Endodermal cell (in vitro differentiated cells): ENCODE measurements at regions not wholly inside any gene's neighbourhood (a gene's known extent, or its start where the extent isn't known, plus 50 kb on each side); places are given as distances from the start of the nearest gene placed in this dataset.

Source experiments
- DNase-seq: peaks from one replicate; pipeline ENCODE4 v3.0.0-alpha.2; 2017
- H3K27ac ChIP-seq: 2 replicates; pipeline ENCODE4 v1.5.1; 2013; ENCODE audit warnings: mild to moderate bottlenecking, low read depth, low read length, moderate library complexity
- H3K27me3 ChIP-seq: 2 replicates; pipeline ENCODE4 v1.6.1; 2013; ENCODE audit warnings: mild to moderate bottlenecking, low read length, moderate library complexity; ENCODE audit not compliant: insufficient read depth, control insufficient read depth, poor library complexity, severe bottlenecking
- H3K36me3 ChIP-seq: 2 replicates; pipeline ENCODE4 v1.7.0; 2013; ENCODE audit warnings: mild to moderate bottlenecking, low read length, moderate library complexity; ENCODE audit not compliant: control insufficient read depth, insufficient read depth
- H3K4me1 ChIP-seq: one replicate; pipeline ENCODE4 v1.7.0; 2013; ENCODE audit warnings: low read length; ENCODE audit not compliant: control insufficient read depth, insufficient read depth
- H3K4me3 ChIP-seq: 2 replicates; pipeline ENCODE4 v1.5.1; 2013; ENCODE audit warnings: mild to moderate bottlenecking, low read length, moderate library complexity
- H3K9ac ChIP-seq: 2 replicates; pipeline ENCODE4 v1.6.1; 2013; ENCODE audit warnings: mild to moderate bottlenecking, low read length, moderate library complexity; ENCODE audit not compliant: poor library complexity, severe bottlenecking; ENCODE audit errors: extremely low read depth
- H3K9me3 ChIP-seq: 2 replicates; pipeline ENCODE4 v1.6.1; 2013; ENCODE audit warnings: mild to moderate bottlenecking, low read length, moderate library complexity; ENCODE audit not compliant: control insufficient read depth
- H3K27ac Mint-ChIP-seq: 2 replicates; pipeline ENCODE4 v1.8.0; 2020; ENCODE audit warnings: mixed read lengths
- H3K27me3 Mint-ChIP-seq: 2 replicates; pipeline ENCODE4 v1.8.0; 2021; ENCODE audit warnings: mild to moderate bottlenecking, mixed read lengths; ENCODE audit not compliant: insufficient read depth
- H3K36me3 Mint-ChIP-seq: 2 replicates; pipeline ENCODE4 v1.8.0; 2020; ENCODE audit warnings: low read depth, mixed read lengths
- H3K4me1 Mint-ChIP-seq: 2 replicates; pipeline ENCODE4 v1.8.0; 2020; ENCODE audit warnings: mixed read lengths
- H3K4me3 Mint-ChIP-seq: 2 replicates; pipeline ENCODE4 v1.8.0; 2020; ENCODE audit warnings: mild to moderate bottlenecking, moderate library complexity, mixed read lengths
- H3K9me3 Mint-ChIP-seq: 2 replicates; pipeline ENCODE4 v1.8.0; 2020; ENCODE audit warnings: mild to moderate bottlenecking, mixed read lengths
- WGBS, 2 experiments: methylation state at CpG; one replicate each; pipeline versions ENCODE4 v1.1.5 to v1.1.7; 2013; ENCODE audit warnings: missing lambda C conversion rate in 2 of 2, mixed read lengths in 1 of 2; ENCODE audit not compliant: insufficient coverage in 1 of 2, insufficient read length in 1 of 2; 5-methylcytosine and 5-hydroxymethylcytosine counted together
- TF ChIP-seq, protein P1 (sequence below): fragments of 200-600 bp; sonication (generic); conservative IDR thresholded peaks from 2 replicates; pipeline ENCODE4 v1.5.0; 2021; ENCODE audit warnings: antibody characterized with exemption, mild to moderate bottlenecking

DNA sequence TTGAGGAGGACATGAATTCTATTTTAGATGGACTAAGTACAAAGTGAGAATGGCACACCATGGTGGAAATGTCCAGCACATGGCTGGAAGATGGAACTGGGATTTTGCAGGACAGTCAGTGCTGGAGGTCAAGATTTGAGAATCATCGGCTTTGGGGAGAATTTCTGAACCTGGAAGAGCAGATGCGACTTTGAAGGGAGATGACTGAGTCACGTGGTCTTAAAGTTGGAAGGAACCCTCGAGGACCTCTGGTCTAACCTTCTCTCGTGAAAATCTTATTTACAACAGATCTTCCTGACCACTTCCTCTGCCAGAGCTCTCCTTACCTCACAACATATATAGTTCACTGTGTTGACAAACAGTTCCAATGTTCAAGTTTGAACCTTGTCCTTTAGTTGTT is 415.4 kb downstream of the ATP23 start:
- Histone ChIP-seq H3K4me1 (no peaks in the 10 kb centered on the region), H3K36me3 (no peaks in the 10 kb centered on the region), H3K9me3 (no peaks in the 10 kb centered on the region), H3K27ac (no peak overlapping the region), H3K27me3 (no peaks in the 10 kb centered on the region), H3K9ac (no peak overlapping the region), H3K4me3 (no peak overlapping the region)
- peaks cover 8% of the 10 kb centered on the region for H3K27me3 Mint-ChIP-seq
- 86 to 93% methylated on average over 5 of the region's 5 CpGs for WGBS, 2 experiments
- H3K4me3 Mint-ChIP-seq, result no peak overlapping the region
- peaks cover 3% of the 10 kb centered on the region for H3K9me3 Mint-ChIP-seq
- TF ChIP-seq, protein P1, sequence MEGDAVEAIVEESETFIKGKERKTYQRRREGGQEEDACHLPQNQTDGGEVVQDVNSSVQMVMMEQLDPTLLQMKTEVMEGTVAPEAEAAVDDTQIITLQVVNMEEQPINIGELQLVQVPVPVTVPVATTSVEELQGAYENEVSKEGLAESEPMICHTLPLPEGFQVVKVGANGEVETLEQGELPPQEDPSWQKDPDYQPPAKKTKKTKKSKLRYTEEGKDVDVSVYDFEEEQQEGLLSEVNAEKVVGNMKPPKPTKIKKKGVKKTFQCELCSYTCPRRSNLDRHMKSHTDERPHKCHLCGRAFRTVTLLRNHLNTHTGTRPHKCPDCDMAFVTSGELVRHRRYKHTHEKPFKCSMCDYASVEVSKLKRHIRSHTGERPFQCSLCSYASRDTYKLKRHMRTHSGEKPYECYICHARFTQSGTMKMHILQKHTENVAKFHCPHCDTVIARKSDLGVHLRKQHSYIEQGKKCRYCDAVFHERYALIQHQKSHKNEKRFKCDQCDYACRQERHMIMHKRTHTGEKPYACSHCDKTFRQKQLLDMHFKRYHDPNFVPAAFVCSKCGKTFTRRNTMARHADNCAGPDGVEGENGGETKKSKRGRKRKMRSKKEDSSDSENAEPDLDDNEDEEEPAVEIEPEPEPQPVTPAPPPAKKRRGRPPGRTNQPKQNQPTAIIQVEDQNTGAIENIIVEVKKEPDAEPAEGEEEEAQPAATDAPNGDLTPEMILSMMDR, result no peak
- peaks cover 2% of the 10 kb centered on the region for H3K36me3 Mint-ChIP-seq
- DNase-seq, result no peak
- H3K4me1 Mint-ChIP-seq, result peaks cover 7% of the 10 kb centered on the region
- H3K27ac Mint-ChIP-seq, result no peak overlapping the region

DNA sequence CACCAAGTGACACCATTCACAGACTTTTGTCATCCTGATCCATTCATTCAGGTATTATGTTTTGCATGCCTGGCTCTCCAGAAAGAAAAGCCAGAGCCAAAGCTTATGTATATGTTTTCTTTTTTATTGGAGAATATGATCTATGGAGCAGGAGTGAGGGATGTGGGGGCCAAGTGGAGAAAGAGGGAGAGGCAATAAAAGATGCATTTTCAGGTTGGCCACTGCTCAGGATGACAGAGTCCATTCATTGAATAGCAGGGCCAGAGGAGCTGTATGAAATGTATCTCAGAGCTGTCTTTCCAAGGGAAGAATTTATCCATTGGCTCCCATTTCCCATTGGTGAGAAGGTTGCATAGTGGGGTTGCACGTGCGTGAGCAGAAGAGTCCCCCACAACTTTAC is 416.1 kb downstream of the ATP23 start:
- Mint-ChIP-seq H3K4me1 (peaks cover 7% of the 10 kb centered on the region), H3K9me3 (peaks cover 3% of the 10 kb centered on the region), H3K27me3 (peaks cover 8% of the 10 kb centered on the region), H3K27ac (no peak overlapping the region), H3K36me3 (peaks cover 2% of the 10 kb centered on the region), H3K4me3 (no peak overlapping the region)
- H3K9ac ChIP-seq, result no peak overlapping the region
- no peaks in the 10 kb centered on the region for H3K36me3 ChIP-seq
- no peak overlapping the region for H3K4me3 ChIP-seq
- H3K27me3 ChIP-seq, result no peaks in the 10 kb centered on the region
- WGBS, 2 experiments, result 75% methylated on average over 2 of the region's 2 CpGs; no CpG with 5 or more reads in 1 of the 2 experiments
- TF ChIP-seq, protein P1, result no peak
- no peak for DNase-seq
- H3K4me1 ChIP-seq, result no peaks in the 10 kb centered on the region
- H3K27ac ChIP-seq, result no peak overlapping the region
- H3K9me3 ChIP-seq, result no peaks in the 10 kb centered on the region

DNA sequence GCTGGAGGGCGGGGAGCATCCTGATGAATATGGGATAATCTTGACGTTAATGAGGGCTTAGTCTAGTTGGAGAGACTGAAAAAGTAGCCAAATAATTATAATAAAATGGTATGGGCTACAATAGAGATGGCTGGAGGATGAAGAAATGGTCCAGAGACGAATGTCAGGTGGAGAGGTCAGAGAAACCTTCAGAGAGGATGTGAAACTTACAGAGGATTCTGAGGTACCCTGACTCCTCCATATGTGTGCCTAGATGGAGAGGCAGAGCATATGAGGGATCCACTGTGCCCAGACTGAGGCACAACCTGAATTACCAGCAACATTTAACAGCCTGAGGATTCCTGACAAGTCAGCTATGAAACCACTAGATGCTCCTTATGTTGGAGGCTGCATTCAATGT is 417.0 kb downstream of the ATP23 start:
- no peak for DNase-seq
- no peak overlapping the region for H3K4me3 Mint-ChIP-seq
- peaks cover 3% of the 10 kb centered on the region for H3K4me1 Mint-ChIP-seq
- no peaks in the 10 kb centered on the region for H3K27me3 ChIP-seq
- no peak overlapping the region for H3K27ac Mint-ChIP-seq
- peaks cover 8% of the 10 kb centered on the region for H3K27me3 Mint-ChIP-seq
- no peaks in the 10 kb centered on the region for H3K36me3 ChIP-seq
- peaks cover 3% of the 10 kb centered on the region for H3K9me3 Mint-ChIP-seq
- H3K36me3 Mint-ChIP-seq, result peaks cover 2% of the 10 kb centered on the region
- no peak overlapping the region for H3K27ac ChIP-seq
- WGBS, 2 experiments, result 81 to 89% methylated on average over 3 of the region's 3 CpGs
- H3K4me3 ChIP-seq, result no peak overlapping the region
- H3K4me1 ChIP-seq, result no peaks in the 10 kb centered on the region
- H3K9ac ChIP-seq, result no peak overlapping the region
- TF ChIP-seq, protein P1, result no peak
- H3K9me3 ChIP-seq, result no peaks in the 10 kb centered on the region
